HepG2 (cell line): ENCODE measurements at regions not wholly inside any gene's neighbourhood (a gene's known extent, or its start where the extent isn't known, plus 50 kb on each side); places are given as distances from the start of the nearest gene placed in this dataset.

Source experiments
- CHD4 ChIP-seq: fragments of 200-600 bp; sonication (generic); IDR thresholded peaks from 2 replicates; pipeline ENCODE4 v1.7.0; 2017; ENCODE audit warnings: mild to moderate bottlenecking, low read length, borderline replicate concordance
- HOXA3 ChIP-seq: sonication (generic); formaldehyde crosslinking; IDR thresholded peaks from 2 replicates; pipeline ENCODE4 v1.5.0; 2020; ENCODE audit warnings: missing genetic modification reagents
- SETDB1 ChIP-seq: sonication (generic); formaldehyde crosslinking; IDR thresholded peaks from 2 replicates; pipeline ENCODE4 v1.5.1; 2020; ENCODE audit warnings: missing genetic modification reagents, mild to moderate bottlenecking, borderline replicate concordance
- TF ChIP-seq, protein P1 (sequence below): sonication (generic); formaldehyde crosslinking; IDR thresholded peaks from 2 replicates; pipeline ENCODE4 v1.5.0; 2020; ENCODE audit warnings: mild to moderate bottlenecking, missing genetic modification reagents, moderate library complexity

DNA sequence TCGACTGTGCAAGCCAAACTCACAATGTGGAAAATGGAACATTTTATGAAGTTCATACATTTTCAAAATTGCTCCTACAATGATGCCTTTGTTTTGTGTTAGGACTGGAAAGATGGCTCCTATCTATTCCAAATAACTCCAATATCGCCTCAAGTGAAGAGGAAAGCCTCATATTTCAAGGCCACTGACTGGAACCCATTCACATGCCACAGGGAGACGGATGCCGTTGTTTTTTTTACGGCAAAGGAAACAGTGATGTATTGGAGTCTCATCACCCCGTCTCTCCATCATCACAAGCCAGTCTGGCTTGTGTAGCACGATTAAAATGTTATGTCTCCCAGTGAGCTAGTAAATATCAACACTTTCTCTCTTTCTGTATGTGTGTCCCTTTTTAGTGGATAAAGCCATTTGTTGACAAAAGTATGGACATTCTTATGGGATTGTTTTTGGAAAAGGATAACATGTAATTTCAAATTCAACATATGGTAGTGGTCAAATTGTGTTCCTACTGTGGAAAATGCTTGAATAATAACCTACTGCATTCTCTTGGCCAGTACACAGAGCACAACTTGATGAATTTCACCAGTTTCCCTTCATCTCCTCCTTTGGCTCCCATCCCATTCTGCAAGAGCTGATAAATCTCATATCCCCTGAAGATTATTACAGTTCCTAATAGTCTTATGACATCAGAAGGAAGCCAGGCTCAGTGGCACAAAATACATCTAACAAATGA lies 109.5 kb upstream of the PITRM1 start:
- TF ChIP-seq, protein P1, sequence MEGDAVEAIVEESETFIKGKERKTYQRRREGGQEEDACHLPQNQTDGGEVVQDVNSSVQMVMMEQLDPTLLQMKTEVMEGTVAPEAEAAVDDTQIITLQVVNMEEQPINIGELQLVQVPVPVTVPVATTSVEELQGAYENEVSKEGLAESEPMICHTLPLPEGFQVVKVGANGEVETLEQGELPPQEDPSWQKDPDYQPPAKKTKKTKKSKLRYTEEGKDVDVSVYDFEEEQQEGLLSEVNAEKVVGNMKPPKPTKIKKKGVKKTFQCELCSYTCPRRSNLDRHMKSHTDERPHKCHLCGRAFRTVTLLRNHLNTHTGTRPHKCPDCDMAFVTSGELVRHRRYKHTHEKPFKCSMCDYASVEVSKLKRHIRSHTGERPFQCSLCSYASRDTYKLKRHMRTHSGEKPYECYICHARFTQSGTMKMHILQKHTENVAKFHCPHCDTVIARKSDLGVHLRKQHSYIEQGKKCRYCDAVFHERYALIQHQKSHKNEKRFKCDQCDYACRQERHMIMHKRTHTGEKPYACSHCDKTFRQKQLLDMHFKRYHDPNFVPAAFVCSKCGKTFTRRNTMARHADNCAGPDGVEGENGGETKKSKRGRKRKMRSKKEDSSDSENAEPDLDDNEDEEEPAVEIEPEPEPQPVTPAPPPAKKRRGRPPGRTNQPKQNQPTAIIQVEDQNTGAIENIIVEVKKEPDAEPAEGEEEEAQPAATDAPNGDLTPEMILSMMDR (CRISPR knock-in tag): no peak
- TF ChIP-seq CHD4 (no peak), SETDB1 (CRISPR knock-in tag) (no peak), HOXA3 (CRISPR knock-in tag) (no peak)
